ENCODE measurements at regions not wholly inside any gene's neighbourhood (a gene's known extent, or its start where the extent isn't known, plus 50 kb on each side); places are given as distances from the start of the nearest gene placed in this dataset.

DNA sequence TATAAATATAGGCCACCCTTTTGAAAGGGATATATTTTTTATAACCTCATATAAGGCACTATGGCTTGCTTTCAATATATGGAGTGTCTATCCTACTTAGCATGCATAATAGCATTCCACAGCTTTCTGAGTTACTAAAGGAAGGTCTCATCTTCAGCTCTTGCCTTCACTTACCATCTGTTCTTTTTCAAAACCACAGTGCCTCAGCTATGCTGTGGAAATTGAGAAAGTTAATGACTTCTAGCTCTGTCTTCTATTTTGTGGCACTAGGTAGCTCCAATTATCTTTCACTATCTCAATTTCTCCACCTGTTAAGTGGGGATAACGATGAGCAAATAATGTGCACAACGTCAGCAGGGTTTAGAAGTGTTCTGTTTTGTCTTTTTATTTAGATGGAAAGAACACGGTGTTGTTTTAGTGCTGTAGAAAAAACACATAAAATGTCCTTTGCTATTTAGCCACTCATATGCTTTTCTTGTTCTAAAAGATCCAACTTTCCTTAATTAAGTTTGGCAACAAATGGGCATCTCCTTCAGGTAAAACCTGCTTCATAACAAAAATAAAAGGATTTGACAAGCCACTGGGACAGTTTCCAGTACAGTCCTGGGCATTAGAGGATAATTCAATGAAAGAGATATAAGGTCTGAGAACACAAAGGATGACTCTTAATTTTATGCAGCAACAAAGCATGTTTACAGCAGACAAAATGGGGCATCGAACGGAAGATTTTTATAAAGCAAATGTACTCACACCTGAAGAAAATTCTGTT lies 462.0 kb upstream of the SYT1 start:
- TF ChIP-seq EZH2 (optimal IDR thresholded peaks at IDR 0.05; ENCODE audit: low read depth, low read length): no peak
- TF ChIP-seq, protein P1, sequence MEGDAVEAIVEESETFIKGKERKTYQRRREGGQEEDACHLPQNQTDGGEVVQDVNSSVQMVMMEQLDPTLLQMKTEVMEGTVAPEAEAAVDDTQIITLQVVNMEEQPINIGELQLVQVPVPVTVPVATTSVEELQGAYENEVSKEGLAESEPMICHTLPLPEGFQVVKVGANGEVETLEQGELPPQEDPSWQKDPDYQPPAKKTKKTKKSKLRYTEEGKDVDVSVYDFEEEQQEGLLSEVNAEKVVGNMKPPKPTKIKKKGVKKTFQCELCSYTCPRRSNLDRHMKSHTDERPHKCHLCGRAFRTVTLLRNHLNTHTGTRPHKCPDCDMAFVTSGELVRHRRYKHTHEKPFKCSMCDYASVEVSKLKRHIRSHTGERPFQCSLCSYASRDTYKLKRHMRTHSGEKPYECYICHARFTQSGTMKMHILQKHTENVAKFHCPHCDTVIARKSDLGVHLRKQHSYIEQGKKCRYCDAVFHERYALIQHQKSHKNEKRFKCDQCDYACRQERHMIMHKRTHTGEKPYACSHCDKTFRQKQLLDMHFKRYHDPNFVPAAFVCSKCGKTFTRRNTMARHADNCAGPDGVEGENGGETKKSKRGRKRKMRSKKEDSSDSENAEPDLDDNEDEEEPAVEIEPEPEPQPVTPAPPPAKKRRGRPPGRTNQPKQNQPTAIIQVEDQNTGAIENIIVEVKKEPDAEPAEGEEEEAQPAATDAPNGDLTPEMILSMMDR (IDR thresholded peaks at IDR 0.05; ENCODE audit: low read length): no peak
- no peak for TF ChIP-seq EZH2phosphoT487 (IDR thresholded peaks at IDR 0.05; ENCODE audit: low read length)
- Histone ChIP-seq H3F3A (ENCODE audit: insufficient read depth, low read length) (no peaks in the 10 kb centered on the region), H3K9me2 (replicated peaks; ENCODE audit: insufficient read depth, low read length) (no peaks in the 10 kb centered on the region), H2AFZ (ENCODE audit: low read length) (no peak overlapping the region), H3K79me2 (ENCODE audit: low read length) (no peaks in the 10 kb centered on the region), H3K9me3 (replicated peaks; ENCODE audit: insufficient read depth, low read length) (no peaks in the 10 kb centered on the region), H3K9ac (ENCODE audit: low read length) (no peak overlapping the region), H3K27me3 (replicated peaks; ENCODE audit: insufficient read depth, low read length) (no peaks in the 10 kb centered on the region), H3K4me1 (ENCODE audit: low read length) (peaks cover 6% of the 10 kb centered on the region; the same call in 1 of the 2 replicates), H3K4me3 (ENCODE audit: low read length) (no peak overlapping the region), H3K4me2 (ENCODE audit: low read depth, low read length) (no peak overlapping the region), H3K27ac (ENCODE audit: low read length) (no peak overlapping the region), H4K20me1 (ENCODE audit: insufficient read depth, low read length) (no peaks in the 10 kb centered on the region), H3K36me3 (replicated peaks; ENCODE audit: insufficient read depth, low read length) (no peaks in the 10 kb centered on the region)
- no peak for DNase-seq

DNA sequence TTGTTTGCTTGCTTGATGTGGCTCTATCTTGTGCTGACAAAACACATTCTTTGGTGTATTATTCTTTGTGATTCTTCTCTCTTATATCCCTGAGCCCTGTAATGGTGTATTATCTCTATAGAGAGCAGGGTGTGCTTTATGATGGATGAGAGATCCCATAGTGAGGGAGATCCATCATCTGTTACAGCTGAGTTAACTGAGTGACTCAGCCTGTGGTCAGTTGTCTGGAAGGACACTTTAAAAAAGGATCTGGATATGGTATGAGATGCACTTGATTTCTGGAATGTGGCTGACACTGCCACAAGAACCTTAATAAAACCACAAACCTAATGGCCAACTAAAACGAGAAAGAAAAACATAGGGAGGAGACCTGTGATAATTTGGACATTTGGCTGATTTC lies 461.4 kb upstream of the SYT1 start:
- no peak overlapping the region for H3K4me2 ChIP-seq (ENCODE audit: low read depth, low read length)
- peaks cover 6% of the 10 kb centered on the region; the same call in 1 of the 2 replicates for H3K4me1 ChIP-seq (ENCODE audit: low read length)
- H3K79me2 ChIP-seq (ENCODE audit: low read length): no peaks in the 10 kb centered on the region
- no peaks in the 10 kb centered on the region for H3F3A ChIP-seq (ENCODE audit: insufficient read depth, low read length)
- H4K20me1 ChIP-seq (ENCODE audit: insufficient read depth, low read length): no peaks in the 10 kb centered on the region
- DNase-seq: no peak
- no peaks in the 10 kb centered on the region for H3K9me2 ChIP-seq (replicated peaks; ENCODE audit: insufficient read depth, low read length)
- no peak overlapping the region for H2AFZ ChIP-seq (ENCODE audit: low read length)
- no peaks in the 10 kb centered on the region for H3K9me3 ChIP-seq (replicated peaks; ENCODE audit: insufficient read depth, low read length)
- no peak overlapping the region for H3K27ac ChIP-seq (ENCODE audit: low read length)
- TF ChIP-seq EZH2 (optimal IDR thresholded peaks at IDR 0.05; ENCODE audit: low read depth, low read length) (no peak), EZH2phosphoT487 (IDR thresholded peaks at IDR 0.05; ENCODE audit: low read length) (no peak)
- TF ChIP-seq, protein P1 (IDR thresholded peaks at IDR 0.05; ENCODE audit: low read length): no peak
- H3K36me3 ChIP-seq (replicated peaks; ENCODE audit: insufficient read depth, low read length): no peaks in the 10 kb centered on the region
- no peak overlapping the region for H3K4me3 ChIP-seq (ENCODE audit: low read length)
- no peaks in the 10 kb centered on the region for H3K27me3 ChIP-seq (replicated peaks; ENCODE audit: insufficient read depth, low read length)
- H3K9ac ChIP-seq (ENCODE audit: low read length): no peak overlapping the region

DNA sequence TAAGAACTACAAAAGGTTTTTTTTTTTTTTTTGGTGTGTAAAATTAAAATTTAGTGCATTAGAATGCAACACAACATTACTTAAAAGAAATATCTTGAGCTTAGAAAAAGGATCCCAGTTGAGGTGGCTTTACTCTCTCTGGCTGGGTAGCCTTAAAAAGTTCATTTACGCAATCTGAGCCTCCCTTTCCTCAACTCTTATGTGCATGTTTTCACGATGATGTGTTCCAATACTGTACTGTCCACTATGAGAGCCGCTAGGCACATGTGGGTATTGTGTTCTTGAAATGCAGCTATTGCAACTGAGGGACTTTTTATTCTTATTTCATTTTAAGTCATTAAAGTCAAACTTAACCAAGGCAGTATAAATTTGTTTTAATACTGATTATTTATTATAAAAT lies 460.9 kb upstream of the SYT1 start:
- Histone ChIP-seq H3K4me3 (ENCODE audit: low read length) (no peak overlapping the region), H3K27me3 (replicated peaks; ENCODE audit: insufficient read depth, low read length) (no peaks in the 10 kb centered on the region), H3K9me3 (replicated peaks; ENCODE audit: insufficient read depth, low read length) (no peaks in the 10 kb centered on the region), H3K36me3 (replicated peaks; ENCODE audit: insufficient read depth, low read length) (no peaks in the 10 kb centered on the region), H2AFZ (ENCODE audit: low read length) (no peak overlapping the region), H3K27ac (ENCODE audit: low read length) (no peak overlapping the region), H3F3A (ENCODE audit: insufficient read depth, low read length) (no peaks in the 10 kb centered on the region), H4K20me1 (ENCODE audit: insufficient read depth, low read length) (no peaks in the 10 kb centered on the region), H3K4me1 (ENCODE audit: low read length) (peaks cover 6% of the 10 kb centered on the region; the same call in 1 of the 2 replicates), H3K9ac (ENCODE audit: low read length) (no peak overlapping the region), H3K79me2 (ENCODE audit: low read length) (no peaks in the 10 kb centered on the region), H3K9me2 (replicated peaks; ENCODE audit: insufficient read depth, low read length) (no peaks in the 10 kb centered on the region), H3K4me2 (ENCODE audit: low read depth, low read length) (no peak overlapping the region)
- no peak for TF ChIP-seq EZH2phosphoT487 (IDR thresholded peaks at IDR 0.05; ENCODE audit: low read length)
- TF ChIP-seq EZH2 (optimal IDR thresholded peaks at IDR 0.05; ENCODE audit: low read depth, low read length): no peak
- TF ChIP-seq, protein P1 (IDR thresholded peaks at IDR 0.05; ENCODE audit: low read length): no peak
- no peak for DNase-seq
